GM21526 (cell line): ENCODE measurements at regions not wholly inside any gene's neighbourhood (a gene's known extent, or its start where the extent isn't known, plus 50 kb on each side); places are given as distances from the start of the nearest gene placed in this dataset.
A peak's percentile ranks its signal among the peaks of the same experiment; 100 is the strongest.

Experiments used
- ATAC-seq: cut with Tn5 transposase; IDR thresholded peaks from one replicate; pipeline ENCODE4 v1.9.1; 2021; ENCODE audit warnings: moderate library complexity; ENCODE audit not compliant: unreplicated experiment, low FRiP score

GRCh38 chr3:103047640-103048039 lies 612.8 kb downstream of the ZPLD1 start:
- no peak for ATAC-seq

- no peak for ATAC-seq
Observed at GRCh38 chr3:103048068-103048722, 613.4 kb downstream of the ZPLD1 start.

GRCh38 chr3:103052236-103052830 lies 617.5 kb downstream of the ZPLD1 start:
- no peak for ATAC-seq

GRCh38 chr3:103055021-103055520 lies 620.3 kb downstream of the ZPLD1 start:
- ATAC-seq: no peak

- no peak for ATAC-seq
Observed at GRCh38 chr3:103056542-103056941, 621.7 kb downstream of the ZPLD1 start.

- no peak for ATAC-seq
Observed at GRCh38 chr3:103057003-103057402, 622.2 kb downstream of the ZPLD1 start.

GRCh38 chr3:103057487-103057886 lies 622.7 kb downstream of the ZPLD1 start:
- ATAC-seq: no peak

- no peak for ATAC-seq
Observed at GRCh38 chr3:103059432-103059831, 624.6 kb downstream of the ZPLD1 start.

GRCh38 chr3:103060242-103060641 lies 625.4 kb downstream of the ZPLD1 start:
- ATAC-seq: no peak

GRCh38 chr3:103067963-103068362 lies 633.1 kb downstream of the ZPLD1 start:
- ATAC-seq: no peak

- no peak for ATAC-seq
Observed at GRCh38 chr3:103075282-103075681, 640.5 kb downstream of the ZPLD1 start.

GRCh38 chr3:103077910-103078309 lies 643.1 kb downstream of the ZPLD1 start:
- ATAC-seq: no peak

- no peak for ATAC-seq
Observed at GRCh38 chr3:103082501-103082900, 647.7 kb downstream of the ZPLD1 start.

GRCh38 chr3:103083848-103084631 lies 649.2 kb downstream of the ZPLD1 start:
- ATAC-seq: no peak

GRCh38 chr3:103085465-103085864 lies 650.6 kb downstream of the ZPLD1 start:
- ATAC-seq: no peak

GRCh38 chr3:103089758-103090157 lies 654.9 kb downstream of the ZPLD1 start:
- no peak for ATAC-seq

- ATAC-seq: no peak
Observed at GRCh38 chr3:103105206-103105605, 670.4 kb downstream of the ZPLD1 start.

GRCh38 chr3:103112273-103112672 lies 677.5 kb downstream of the ZPLD1 start:
- ATAC-seq: no peak

- ATAC-seq: no peak
Observed at GRCh38 chr3:103126115-103126514, 691.3 kb downstream of the ZPLD1 start.

- no peak for ATAC-seq
Observed at GRCh38 chr3:103127098-103127630, 692.3 kb downstream of the ZPLD1 start.

GRCh38 chr3:103127737-103128136 lies 692.9 kb downstream of the ZPLD1 start:
- ATAC-seq: peak; percentile 93
